OCI-LY1 (cell line): ENCODE measurements at regions not wholly inside any gene's neighbourhood (a gene's known extent, or its start where the extent isn't known, plus 50 kb on each side); places are given as distances from the start of the nearest gene placed in this dataset.
"Not testable (repeated sequence)": the region's sequence is repeated elsewhere in the genome, so short reads cannot be mapped to it uniquely, and the experiment has no call there.

Experiments
- H2AFZ ChIP-seq: fragments of 200-600 bp; sonication (generic), shearing (Covaris generic); 2 replicates; pipeline ENCODE4 v1.6.0; 2014; ENCODE audit warnings: antibody characterized with exemption, mild to moderate bottlenecking, low read length
- H3F3A ChIP-seq: fragments of 200-600 bp; sonication (generic), shearing (Covaris generic); 2 replicates; pipeline ENCODE4 v1.6.0; 2014; ENCODE audit warnings: mild to moderate bottlenecking, antibody characterized with exemption, low read length, moderate library complexity; ENCODE audit not compliant: insufficient read depth
- H3K27ac ChIP-seq: fragments of 200-600 bp; sonication (generic); 2 replicates; pipeline ENCODE4 v1.5.1; 2014; ENCODE audit warnings: low read length, mixed run types, mild to moderate bottlenecking, low read depth; ENCODE audit not compliant: poor library complexity, severe bottlenecking
- H3K27me3 ChIP-seq: fragments of 200-600 bp; sonication (generic); 2 replicates; pipeline ENCODE4 v1.6.0; 2014; ENCODE audit warnings: antibody characterized with exemption, mild to moderate bottlenecking, low read length, moderate library complexity; ENCODE audit not compliant: insufficient read depth
- H3K36me3 ChIP-seq: fragments of 200-600 bp; sonication (generic); 2 replicates; pipeline ENCODE4 v1.6.1; 2014; ENCODE audit warnings: mild to moderate bottlenecking, antibody characterized with exemption, low read length, moderate library complexity, mixed read lengths; ENCODE audit not compliant: insufficient read depth
- H3K4me1 ChIP-seq: fragments of 200-600 bp; sonication (generic); 2 replicates; pipeline ENCODE4 v1.5.1; 2014; ENCODE audit warnings: mild to moderate bottlenecking, low read length, moderate library complexity; ENCODE audit not compliant: insufficient read depth, severe bottlenecking
- H3K4me2 ChIP-seq: fragments of 200-600 bp; sonication (generic), shearing (Covaris generic); 2 replicates; pipeline ENCODE4 v1.6.1; 2014; ENCODE audit warnings: low read length
- H3K4me3 ChIP-seq: fragments of 200-600 bp; sonication (generic); 2 replicates; pipeline ENCODE4 v1.5.1; 2014; ENCODE audit warnings: low read length, low read depth, mild to moderate bottlenecking, mixed read lengths; ENCODE audit not compliant: poor library complexity, severe bottlenecking
- H3K79me2 ChIP-seq: fragments of 200-600 bp; shearing (Covaris generic); 2 replicates; pipeline ENCODE4 v1.6.1; 2016; ENCODE audit warnings: mixed run types, low read length, mixed read lengths; ENCODE audit not compliant: insufficient read depth
- H3K9ac ChIP-seq: fragments of 200-600 bp; sonication (generic), shearing (Covaris generic); 2 replicates; pipeline ENCODE4 v1.6.1; 2014; ENCODE audit warnings: mild to moderate bottlenecking, low read length, mixed read lengths
- H3K9me2 ChIP-seq: fragments of 200-600 bp; sonication (generic), shearing (Covaris generic); 2 replicates; pipeline ENCODE4 v1.6.1; 2014; ENCODE audit warnings: low read depth, mild to moderate bottlenecking, low read length, mixed read lengths
- H3K9me3 ChIP-seq: fragments of 200-600 bp; shearing (Covaris generic); 2 replicates; pipeline ENCODE4 v1.6.1; 2014; ENCODE audit warnings: low read length, mixed read lengths
- H4K20me1 ChIP-seq: fragments of 200-600 bp; sonication (generic), shearing (Covaris generic); 2 replicates; pipeline ENCODE4 v1.6.0; 2016; ENCODE audit warnings: mild to moderate bottlenecking, low read length; ENCODE audit not compliant: insufficient read depth
- EZH2 ChIP-seq: fragments of 200-600 bp; sonication (generic), shearing (Covaris generic); IDR thresholded peaks from 2 replicates; pipeline ENCODE4 v1.8.0; 2017; ENCODE audit warnings: borderline replicate concordance, mixed run types, mild to moderate bottlenecking, antibody characterized with exemption, low read length, moderate library complexity, mixed read lengths
- TF ChIP-seq, protein P1 (sequence below): fragments of 200-600 bp; sonication (generic), shearing (Covaris generic); IDR thresholded peaks from 2 replicates; pipeline ENCODE4 v1.5.1; 2017; ENCODE audit warnings: mild to moderate bottlenecking, antibody characterized with exemption, low read length, moderate library complexity, mixed read lengths

GRCh38 chr11:21736404-21736803, 456.5 kb upstream of the ANO5 start:
- no peaks in the 10 kb centered on the region for H3K4me1 ChIP-seq
- no peak overlapping the region for H2AFZ ChIP-seq
- H3K27ac ChIP-seq: no peak overlapping the region
- H4K20me1 ChIP-seq: no peaks in the 10 kb centered on the region
- H3K4me2 ChIP-seq: no peak overlapping the region
- H3K79me2 ChIP-seq: no peaks in the 10 kb centered on the region
- no peaks in the 10 kb centered on the region for H3F3A ChIP-seq
- H3K36me3 ChIP-seq: no peaks in the 10 kb centered on the region
- H3K27me3 ChIP-seq: no peaks in the 10 kb centered on the region
- TF ChIP-seq, protein P1, sequence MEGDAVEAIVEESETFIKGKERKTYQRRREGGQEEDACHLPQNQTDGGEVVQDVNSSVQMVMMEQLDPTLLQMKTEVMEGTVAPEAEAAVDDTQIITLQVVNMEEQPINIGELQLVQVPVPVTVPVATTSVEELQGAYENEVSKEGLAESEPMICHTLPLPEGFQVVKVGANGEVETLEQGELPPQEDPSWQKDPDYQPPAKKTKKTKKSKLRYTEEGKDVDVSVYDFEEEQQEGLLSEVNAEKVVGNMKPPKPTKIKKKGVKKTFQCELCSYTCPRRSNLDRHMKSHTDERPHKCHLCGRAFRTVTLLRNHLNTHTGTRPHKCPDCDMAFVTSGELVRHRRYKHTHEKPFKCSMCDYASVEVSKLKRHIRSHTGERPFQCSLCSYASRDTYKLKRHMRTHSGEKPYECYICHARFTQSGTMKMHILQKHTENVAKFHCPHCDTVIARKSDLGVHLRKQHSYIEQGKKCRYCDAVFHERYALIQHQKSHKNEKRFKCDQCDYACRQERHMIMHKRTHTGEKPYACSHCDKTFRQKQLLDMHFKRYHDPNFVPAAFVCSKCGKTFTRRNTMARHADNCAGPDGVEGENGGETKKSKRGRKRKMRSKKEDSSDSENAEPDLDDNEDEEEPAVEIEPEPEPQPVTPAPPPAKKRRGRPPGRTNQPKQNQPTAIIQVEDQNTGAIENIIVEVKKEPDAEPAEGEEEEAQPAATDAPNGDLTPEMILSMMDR: no peak
- TF ChIP-seq EZH2: no peak
- H3K9me2 ChIP-seq: no peaks in the 10 kb centered on the region
- H3K9me3 ChIP-seq: no peaks in the 10 kb centered on the region
- no peak overlapping the region for H3K4me3 ChIP-seq
- H3K9ac ChIP-seq: no peak overlapping the region

GRCh38 chr11:21752475-21753243, 440.2 kb upstream of the ANO5 start:
- not testable (repeated sequence) for H3K9ac ChIP-seq, H3K27me3 ChIP-seq, H3K4me2 ChIP-seq, H3K4me1 ChIP-seq, H3K9me3 ChIP-seq, H3K36me3 ChIP-seq, H3K4me3 ChIP-seq, H4K20me1 ChIP-seq, H2AFZ ChIP-seq, H3F3A ChIP-seq, H3K27ac ChIP-seq, H3K79me2 ChIP-seq, H3K9me2 ChIP-seq

GRCh38 chr11:21753244-21753767, 439.6 kb upstream of the ANO5 start:
- not testable (repeated sequence) for H3K9me3 ChIP-seq, H4K20me1 ChIP-seq, H3F3A ChIP-seq, H3K27ac ChIP-seq, H3K4me2 ChIP-seq, H3K27me3 ChIP-seq, H3K4me1 ChIP-seq, H3K4me3 ChIP-seq, H2AFZ ChIP-seq, H3K79me2 ChIP-seq, H3K36me3 ChIP-seq, H3K9ac ChIP-seq, H3K9me2 ChIP-seq

- H3F3A ChIP-seq: no peaks in the 10 kb centered on the region
- TF ChIP-seq EZH2: no peak
- TF ChIP-seq, protein P1: no peak
Observed at GRCh38 chr11:21761000-21761399, 431.9 kb upstream of the ANO5 start.

More at GRCh38 chr11:21761000-21761399, 431.9 kb upstream of the ANO5 start:
- H3K9ac ChIP-seq: no peak overlapping the region
- H3K4me3 ChIP-seq: no peak overlapping the region
- no peaks in the 10 kb centered on the region for H3K27me3 ChIP-seq
- H3K27ac ChIP-seq: no peak overlapping the region
- H3K36me3 ChIP-seq: no peaks in the 10 kb centered on the region
- no peaks in the 10 kb centered on the region for H3K79me2 ChIP-seq
- H2AFZ ChIP-seq: no peak overlapping the region
- no peaks in the 10 kb centered on the region for H3K9me3 ChIP-seq
- H3K4me1 ChIP-seq: no peaks in the 10 kb centered on the region
- H4K20me1 ChIP-seq: no peaks in the 10 kb centered on the region
- H3K9me2 ChIP-seq: no peaks in the 10 kb centered on the region
- no peak overlapping the region for H3K4me2 ChIP-seq
